Heart left ventricle (tissue), 13 donors: ENCODE measurements at regions not wholly inside any gene's neighbourhood (a gene's known extent, or its start where the extent isn't known, plus 50 kb on each side); places are given as distances from the start of the nearest gene placed in this dataset.

Experiments
- POLR2A ChIP-seq, 2 donors: fragments of 450-650 bp; IDR thresholded peaks; one replicate each; pipeline ENCODE4 v1.6.1; 2017; ENCODE audit warnings: antibody characterized with exemption in 2 of 2, mild to moderate bottlenecking in 2 of 2, moderate library complexity in 2 of 2
- TF ChIP-seq, protein P1 (sequence below), 12 donors: fragments of 200-600 bp; sonication (generic) in 4 of 12; IDR thresholded peaks; one replicate each; pipeline versions ENCODE4 v1.5.0 to v1.8.0; 2018 to 2022; ENCODE audit warnings: antibody characterized with exemption in 12 of 12, mild to moderate bottlenecking in 5 of 12
- donor health status: ischemic (EF 13 %, LVEDD 7.1; RV severe dilation, severe dysfunction).
- donor health status: DM: no; HTN: yes; CAD: no.
- donor health status: DM: no; HTN: no; CAD: no.
- donor health status: ischemic (EF 25% LVEDD 6.9; RV normal size, moderate dysfunction).
- donor health status: ischemic (EF 25% LVEDD 5.7; RV mildly dilated, moderate dysfunction).
- donor health status: ischemic (EF 35%, LVEDD 5.7; RV mildly dilated, moderate dysfunction).
- donor health status: nonischemic (EF 11% LVEDD 7.7; RV severe dilation, severe dysfunction).
- donor health status: DM: yes; HTN: yes; CAD: no.
- donor health status: PGD.
- donor health status: ischemic (EF 29% LVEDD 5.4; RV normal size, mild dysfunction).
- donor health status: nonischemic (EF 23%, LVEDD 6.1; RV moderate dilation, normal function).

DNA sequence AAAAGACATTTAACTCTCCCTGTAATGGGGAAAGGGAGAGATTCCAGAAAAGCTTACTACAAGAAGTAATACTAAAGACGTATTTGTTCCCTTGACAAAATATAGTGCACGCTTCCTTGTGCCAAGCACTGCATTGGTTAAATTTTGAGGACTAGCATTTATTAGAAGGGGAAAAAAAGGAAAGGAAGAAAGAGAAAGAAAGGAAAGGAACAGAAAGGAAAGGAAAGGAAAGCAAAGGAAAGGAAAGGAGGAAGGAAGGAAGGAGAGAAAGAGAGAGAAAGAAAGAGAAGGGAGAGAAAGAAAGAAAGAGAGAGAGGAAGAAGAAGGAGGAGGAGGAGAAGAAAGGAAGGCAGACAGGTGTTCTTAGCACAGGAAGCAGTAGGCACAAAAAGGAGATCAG is 110.1 kb upstream of the CDH6 start:
- TF ChIP-seq, protein P1, sequence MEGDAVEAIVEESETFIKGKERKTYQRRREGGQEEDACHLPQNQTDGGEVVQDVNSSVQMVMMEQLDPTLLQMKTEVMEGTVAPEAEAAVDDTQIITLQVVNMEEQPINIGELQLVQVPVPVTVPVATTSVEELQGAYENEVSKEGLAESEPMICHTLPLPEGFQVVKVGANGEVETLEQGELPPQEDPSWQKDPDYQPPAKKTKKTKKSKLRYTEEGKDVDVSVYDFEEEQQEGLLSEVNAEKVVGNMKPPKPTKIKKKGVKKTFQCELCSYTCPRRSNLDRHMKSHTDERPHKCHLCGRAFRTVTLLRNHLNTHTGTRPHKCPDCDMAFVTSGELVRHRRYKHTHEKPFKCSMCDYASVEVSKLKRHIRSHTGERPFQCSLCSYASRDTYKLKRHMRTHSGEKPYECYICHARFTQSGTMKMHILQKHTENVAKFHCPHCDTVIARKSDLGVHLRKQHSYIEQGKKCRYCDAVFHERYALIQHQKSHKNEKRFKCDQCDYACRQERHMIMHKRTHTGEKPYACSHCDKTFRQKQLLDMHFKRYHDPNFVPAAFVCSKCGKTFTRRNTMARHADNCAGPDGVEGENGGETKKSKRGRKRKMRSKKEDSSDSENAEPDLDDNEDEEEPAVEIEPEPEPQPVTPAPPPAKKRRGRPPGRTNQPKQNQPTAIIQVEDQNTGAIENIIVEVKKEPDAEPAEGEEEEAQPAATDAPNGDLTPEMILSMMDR (IDR thresholded peaks at IDR 0.05) = no peak
- TF ChIP-seq POLR2A (IDR thresholded peaks at IDR 0.05) = no peak
